SU-DHL-6 (cell line): ENCODE measurements at regions not wholly inside any gene's neighbourhood (a gene's known extent, or its start where the extent isn't known, plus 50 kb on each side); places are given as distances from the start of the nearest gene placed in this dataset.

Source experiments
- EZH2phosphoT487 ChIP-seq: fragments of 200-600 bp; sonication (generic), shearing (Covaris generic); conservative IDR thresholded peaks from 2 replicates; pipeline ENCODE4 v1.6.1; 2018; ENCODE audit warnings: mild to moderate bottlenecking, antibody characterized with exemption, low read length, moderate library complexity, mixed read lengths
- TF ChIP-seq, protein P1 (sequence below): fragments of 200-600 bp; sonication (generic); IDR thresholded peaks from one replicate; pipeline ENCODE4 v1.5.1; 2017; ENCODE audit warnings: antibody characterized with exemption, mild to moderate bottlenecking, low read length, moderate library complexity; ENCODE audit not compliant: insufficient read depth, poor library complexity, severe bottlenecking

DNA sequence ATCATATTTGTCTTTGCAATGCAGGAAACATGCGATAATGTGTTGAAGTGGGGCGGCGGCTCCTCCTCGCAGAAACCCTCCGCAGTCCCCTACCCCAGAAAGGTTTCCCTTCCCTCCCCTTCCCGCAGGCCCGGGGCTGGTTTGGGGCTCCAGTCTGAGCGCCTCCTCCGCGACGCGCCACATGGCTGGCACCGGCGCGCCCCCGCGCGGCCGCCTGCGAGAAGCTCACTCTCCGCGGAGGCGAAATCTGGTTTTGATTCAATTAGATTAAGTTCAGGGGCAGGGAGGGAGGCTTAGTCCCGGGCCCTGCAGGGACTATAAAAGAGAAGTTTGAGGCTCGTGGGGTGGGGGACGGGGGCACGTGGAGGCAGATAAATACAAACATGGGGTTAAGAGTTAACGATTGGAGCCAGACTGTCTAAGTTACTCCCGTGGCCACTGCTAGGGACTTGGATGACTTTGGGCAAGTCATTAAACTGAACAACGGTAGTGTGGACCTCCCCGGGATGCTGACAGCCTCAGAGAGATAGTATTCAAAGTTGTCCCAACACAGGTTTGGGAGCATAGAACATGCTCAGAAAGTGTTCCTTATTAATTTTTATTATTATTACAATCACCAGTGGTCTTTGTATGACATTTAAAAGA, 69.4 kb downstream of the MSX2 start:
- TF ChIP-seq, protein P1, sequence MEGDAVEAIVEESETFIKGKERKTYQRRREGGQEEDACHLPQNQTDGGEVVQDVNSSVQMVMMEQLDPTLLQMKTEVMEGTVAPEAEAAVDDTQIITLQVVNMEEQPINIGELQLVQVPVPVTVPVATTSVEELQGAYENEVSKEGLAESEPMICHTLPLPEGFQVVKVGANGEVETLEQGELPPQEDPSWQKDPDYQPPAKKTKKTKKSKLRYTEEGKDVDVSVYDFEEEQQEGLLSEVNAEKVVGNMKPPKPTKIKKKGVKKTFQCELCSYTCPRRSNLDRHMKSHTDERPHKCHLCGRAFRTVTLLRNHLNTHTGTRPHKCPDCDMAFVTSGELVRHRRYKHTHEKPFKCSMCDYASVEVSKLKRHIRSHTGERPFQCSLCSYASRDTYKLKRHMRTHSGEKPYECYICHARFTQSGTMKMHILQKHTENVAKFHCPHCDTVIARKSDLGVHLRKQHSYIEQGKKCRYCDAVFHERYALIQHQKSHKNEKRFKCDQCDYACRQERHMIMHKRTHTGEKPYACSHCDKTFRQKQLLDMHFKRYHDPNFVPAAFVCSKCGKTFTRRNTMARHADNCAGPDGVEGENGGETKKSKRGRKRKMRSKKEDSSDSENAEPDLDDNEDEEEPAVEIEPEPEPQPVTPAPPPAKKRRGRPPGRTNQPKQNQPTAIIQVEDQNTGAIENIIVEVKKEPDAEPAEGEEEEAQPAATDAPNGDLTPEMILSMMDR: peak; percentile 95
- TF ChIP-seq EZH2phosphoT487: no peak
